GM21367 (cell line): ENCODE measurements at regions not wholly inside any gene's neighbourhood (a gene's known extent, or its start where the extent isn't known, plus 50 kb on each side); places are given as distances from the start of the nearest gene placed in this dataset.

Experiments
- ATAC-seq: cut with Tn5 transposase; IDR thresholded peaks from one replicate; pipeline ENCODE4 v1.9.1; 2021; ENCODE audit not compliant: unreplicated experiment

- no peak for ATAC-seq
These were observed 700.3 kb downstream of the TMEM182 start for GRCh38 chr2:103462101-103462500.

DNA sequence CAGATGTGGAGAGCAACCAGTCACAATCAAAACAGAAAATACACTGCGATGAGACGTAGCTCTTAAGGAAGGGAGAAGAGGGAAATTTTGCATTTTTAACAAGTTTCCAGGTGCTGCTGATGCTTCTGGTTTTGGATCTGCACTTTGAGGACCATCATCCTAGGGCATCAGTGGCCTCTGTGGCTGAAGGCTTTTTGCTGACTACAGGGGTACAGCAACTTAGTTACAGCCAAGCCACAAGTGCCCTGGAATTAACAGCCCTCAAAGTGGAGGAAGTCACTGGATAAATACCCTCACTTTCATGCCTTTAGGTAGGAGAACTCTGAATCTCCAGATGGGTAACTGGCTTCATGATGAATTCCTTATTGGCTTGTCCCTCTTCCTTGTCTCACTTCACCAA, 700.9 kb downstream of the TMEM182 start:
- ATAC-seq, result no peak

DNA sequence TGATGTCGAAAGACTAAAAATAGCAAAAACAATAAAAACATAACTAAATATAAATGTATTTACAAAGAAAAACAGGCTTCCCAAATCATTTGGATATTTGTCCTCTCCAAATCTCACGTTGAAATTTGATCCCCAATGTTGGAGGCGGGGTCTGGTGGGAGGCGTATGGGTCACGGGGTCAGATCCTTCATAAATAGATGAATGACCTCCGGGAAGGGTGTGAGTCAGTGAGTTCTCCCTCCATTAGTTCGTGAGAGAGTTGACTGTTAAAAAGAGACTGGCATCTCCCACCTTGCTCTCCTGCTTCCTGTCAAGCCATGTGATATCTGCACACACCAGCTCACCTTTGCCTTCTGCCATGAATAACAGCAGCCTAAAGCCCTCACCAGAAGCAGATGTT, 703.0 kb downstream of the TMEM182 start:
- no peak for ATAC-seq

- no peak for ATAC-seq
These were observed 708.0 kb downstream of the TMEM182 start for GRCh38 chr2:103469800-103470199.

- ATAC-seq, result no peak
These were observed 723.1 kb downstream of the TMEM182 start for GRCh38 chr2:103484906-103485305.

DNA sequence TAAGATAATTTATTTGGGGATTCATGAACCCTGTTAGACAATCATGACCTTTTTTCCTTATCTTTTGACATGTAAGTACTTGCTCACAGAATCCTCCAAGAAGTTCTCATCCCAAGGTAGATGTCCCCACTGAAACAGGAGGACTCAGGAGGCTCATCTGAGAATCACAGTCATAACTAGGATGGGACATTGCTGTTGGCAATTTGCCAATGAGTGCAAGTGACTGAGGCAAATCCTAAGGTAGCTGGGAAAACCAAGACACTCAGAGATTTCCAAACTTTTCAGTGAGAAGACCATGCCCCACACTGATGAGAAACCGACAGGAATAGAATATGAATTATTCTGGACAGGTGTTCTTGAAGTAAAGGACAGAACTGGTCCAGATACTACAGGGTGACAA, 735.0 kb downstream of the TMEM182 start:
- no peak for ATAC-seq

DNA sequence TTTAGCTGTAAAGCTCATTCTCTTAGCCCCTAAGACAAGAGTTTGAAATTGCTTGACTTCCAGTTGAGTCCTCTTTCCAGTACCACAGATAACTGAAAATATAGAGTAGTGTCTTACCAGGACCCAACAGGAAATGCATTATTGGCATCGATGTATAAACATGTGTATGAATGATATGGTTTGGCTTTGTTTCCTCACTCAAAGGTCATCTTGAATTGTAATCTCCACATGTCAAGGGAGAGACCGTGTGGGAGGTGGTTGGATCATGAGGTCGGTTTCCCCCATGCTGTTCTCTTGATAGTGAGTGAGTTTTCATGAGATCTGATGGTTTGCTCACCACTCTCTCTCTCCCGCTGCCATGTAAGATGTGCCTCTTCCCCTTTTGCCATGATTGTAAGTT, 745.0 kb downstream of the TMEM182 start:
- no peak for ATAC-seq

- no peak for ATAC-seq
These were observed 750.6 kb downstream of the TMEM182 start for GRCh38 chr2:103512442-103512841.

DNA sequence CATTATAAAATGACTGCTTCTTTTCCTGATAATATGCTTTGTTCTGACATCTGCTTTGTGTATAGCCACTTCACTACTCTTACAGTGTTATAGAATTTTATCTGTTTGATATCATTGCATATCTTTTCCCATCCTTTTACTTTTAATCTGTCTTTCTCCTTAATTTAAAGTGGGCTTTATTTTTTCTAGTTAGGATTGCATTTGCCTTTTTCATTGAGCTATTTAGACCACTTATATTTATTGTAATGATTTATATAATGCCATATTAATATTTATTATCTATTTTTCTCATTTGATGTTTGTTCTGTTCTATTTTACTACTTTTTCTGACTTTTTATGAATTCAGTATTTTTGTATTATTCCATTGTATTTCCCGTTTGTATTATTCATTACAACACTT, 758.7 kb downstream of the TMEM182 start:
- ATAC-seq, result no peak

- no peak for ATAC-seq
These were observed 763.9 kb downstream of the TMEM182 start for GRCh38 chr2:103525756-103526155.

DNA sequence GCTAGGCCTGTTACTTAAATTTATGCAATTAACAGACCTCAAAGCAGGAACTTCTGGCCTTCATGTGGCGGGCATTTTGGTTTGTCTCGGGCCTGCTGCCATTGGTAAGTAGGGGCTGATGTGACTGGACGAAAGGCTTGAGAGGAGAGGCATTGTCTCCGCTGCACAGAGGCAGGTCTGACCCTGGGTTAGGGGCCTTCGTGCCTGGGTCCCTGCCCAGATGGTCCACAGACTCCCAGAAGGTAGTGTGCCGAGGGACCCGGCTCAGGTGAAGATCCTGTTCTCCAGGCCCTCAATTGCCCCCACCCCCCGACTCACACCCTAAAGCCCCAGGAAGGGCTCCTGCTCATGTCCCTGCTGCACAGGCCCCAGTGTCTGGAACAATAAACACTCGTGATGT, 764.9 kb downstream of the TMEM182 start:
- no peak for ATAC-seq

- ATAC-seq, result no peak
These were observed 765.4 kb downstream of the TMEM182 start for GRCh38 chr2:103527278-103527677.

- no peak for ATAC-seq
These were observed 768.1 kb downstream of the TMEM182 start for GRCh38 chr2:103529798-103530502.

GRCh38 chr2:103552775-103553174, 790.9 kb downstream of the TMEM182 start:
- no peak for ATAC-seq

- no peak for ATAC-seq
These were observed 833.0 kb downstream of the TMEM182 start for GRCh38 chr2:103594823-103595222.

- ATAC-seq, result no peak
These were observed 843.4 kb downstream of the TMEM182 start for GRCh38 chr2:103605071-103605780.

DNA sequence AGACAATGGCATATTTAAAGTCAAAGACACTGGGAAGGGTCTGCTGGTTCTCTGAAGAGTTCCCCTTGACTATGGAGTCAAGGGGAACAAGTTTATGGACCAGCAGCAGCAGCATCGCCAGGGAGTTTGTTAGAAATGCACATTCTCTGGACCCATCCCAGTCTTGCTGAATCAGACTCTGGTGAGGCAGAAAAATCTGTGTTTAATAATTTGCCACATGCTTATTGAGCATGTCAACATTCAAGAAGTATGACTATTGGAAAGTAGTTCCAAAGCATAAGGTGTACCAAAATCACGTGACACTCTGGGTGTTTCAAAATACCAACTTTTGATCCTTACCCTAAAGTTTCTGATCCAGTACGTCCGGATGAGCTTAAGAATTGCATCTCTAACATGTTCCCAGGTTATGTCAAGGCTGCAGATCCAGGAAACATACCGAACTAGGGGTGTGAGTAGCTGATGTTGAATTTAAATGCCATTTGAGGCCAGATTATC, 853.8 kb downstream of the TMEM182 start:
- no peak for ATAC-seq

DNA sequence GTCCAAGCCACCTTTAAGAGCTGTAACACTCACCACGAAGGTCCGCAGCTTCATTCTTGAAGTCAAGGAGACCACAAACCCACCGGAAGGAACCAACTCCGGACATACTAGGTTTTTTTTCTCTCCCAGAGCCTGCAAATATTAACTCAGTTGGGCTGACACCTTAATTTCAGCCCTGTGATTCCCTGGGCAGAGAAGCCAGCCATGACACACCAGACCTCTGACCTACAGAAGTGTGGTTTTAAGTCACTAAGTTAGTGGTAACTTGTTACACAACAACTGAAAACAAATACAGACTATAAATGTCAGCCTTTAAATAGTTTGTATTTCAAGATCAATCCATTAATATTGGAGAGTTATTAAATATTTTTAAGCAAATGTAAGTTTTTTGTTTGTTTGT, 855.1 kb downstream of the TMEM182 start:
- ATAC-seq, result no peak

DNA sequence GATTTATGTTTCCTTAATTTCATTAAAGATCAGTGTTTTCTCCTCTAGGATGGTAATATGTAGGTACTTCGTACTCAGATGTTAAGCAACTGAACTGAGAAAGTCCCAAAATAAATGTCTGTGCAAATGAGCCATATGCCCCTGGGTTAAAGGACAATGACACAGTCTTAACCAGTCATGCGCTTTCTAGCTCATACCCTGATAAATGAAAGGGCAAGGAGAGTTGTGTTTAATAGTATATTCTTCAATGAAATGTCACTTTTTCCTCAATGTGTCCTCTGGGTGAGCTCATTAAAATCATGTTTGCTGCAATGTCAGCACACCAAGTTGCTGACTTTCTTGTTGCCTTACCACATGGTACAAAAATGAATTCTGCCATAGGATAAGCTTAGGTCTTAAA, 856.3 kb downstream of the TMEM182 start:
- ATAC-seq, result no peak

GRCh38 chr2:103627301-103627700, 865.5 kb downstream of the TMEM182 start:
- no peak for ATAC-seq

DNA sequence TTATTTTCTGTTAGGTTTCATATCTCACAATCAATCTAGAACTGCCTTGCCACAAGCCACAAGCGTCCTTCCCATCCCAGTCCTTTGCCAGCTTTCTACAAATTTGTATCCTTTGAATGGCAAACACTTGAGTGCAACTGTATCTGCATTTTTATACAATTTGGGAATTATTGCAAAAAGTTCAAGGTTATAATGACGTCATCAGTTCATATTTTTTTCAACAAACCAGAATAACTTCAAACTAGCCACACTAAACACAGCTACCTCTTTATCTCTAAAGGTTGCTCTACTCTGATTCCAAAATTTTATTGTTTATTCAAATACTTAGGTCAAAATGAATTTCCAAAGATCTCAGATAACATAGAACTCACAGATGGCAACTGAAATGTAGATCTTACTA, 877.1 kb downstream of the TMEM182 start:
- ATAC-seq, result no peak

GRCh38 chr2:103656558-103656957, 894.7 kb downstream of the TMEM182 start:
- ATAC-seq, result no peak

GRCh38 chr2:103660519-103660918, 898.7 kb downstream of the TMEM182 start:
- no peak for ATAC-seq
